Mesenchymal stem cell (in vitro differentiated cells and primary cell): ENCODE measurements at regions not wholly inside any gene's neighbourhood (a gene's known extent, or its start where the extent isn't known, plus 50 kb on each side); places are given as distances from the start of the nearest gene placed in this dataset.
A peak's percentile ranks its signal among the peaks of the same experiment; 100 is the strongest.

Experiments used
- DNase-seq: peaks from one replicate; pipeline ENCODE4 v3.0.0-alpha.2; 2013
- H2AFZ ChIP-seq: one replicate; pipeline ENCODE4 v1.6.1; 2013; ENCODE audit warnings: low read depth, mild to moderate bottlenecking, control low read depth, inconsistent platforms, low read length, moderate library complexity
- H2AK5ac ChIP-seq: 2 replicates; pipeline ENCODE4 v1.6.1; 2013; ENCODE audit warnings: low read length, moderate library complexity, mild to moderate bottlenecking, inconsistent platforms; ENCODE audit not compliant: severe bottlenecking
- H2BK120ac ChIP-seq: one replicate; pipeline ENCODE4 v1.6.1; 2013; ENCODE audit warnings: low read depth, mild to moderate bottlenecking, inconsistent platforms, low read length, moderate library complexity
- H2BK12ac ChIP-seq, 2 experiments: one replicate each; pipeline ENCODE4 v1.6.1; 2013; ENCODE audit warnings: inconsistent platforms in 2 of 2, low read length in 2 of 2, mild to moderate bottlenecking in 2 of 2, moderate library complexity in 2 of 2, control low read depth in 1 of 2
- H2BK15ac ChIP-seq: one replicate; pipeline ENCODE4 v1.6.1; 2013; ENCODE audit warnings: mild to moderate bottlenecking, low read depth, inconsistent platforms; ENCODE audit not compliant: poor library complexity, severe bottlenecking
- H2BK5ac ChIP-seq: 2 replicates; pipeline ENCODE4 v1.6.1; 2013; ENCODE audit warnings: low read depth, mild to moderate bottlenecking, low read length, control low read depth, inconsistent platforms; ENCODE audit not compliant: poor library complexity, severe bottlenecking
- H3K14ac ChIP-seq, 2 experiments: one replicate each; pipeline ENCODE4 v1.6.1; 2013; ENCODE audit warnings: inconsistent platforms in 2 of 2, low read length in 2 of 2, control low read depth in 1 of 2, mild to moderate bottlenecking in 1 of 2, moderate library complexity in 1 of 2
- H3K18ac ChIP-seq, 2 experiments: one replicate each; pipeline ENCODE4 v1.6.1; 2013; ENCODE audit warnings: inconsistent platforms in 2 of 2, low read length in 2 of 2, control low read depth in 1 of 2, low read depth in 1 of 2, mild to moderate bottlenecking in 1 of 2
- H3K23ac ChIP-seq, 2 experiments: one replicate each; pipeline ENCODE4 v1.6.1; 2013; ENCODE audit warnings: inconsistent platforms in 2 of 2, low read length in 2 of 2, mild to moderate bottlenecking in 2 of 2, moderate library complexity in 2 of 2, control low read depth in 1 of 2
- H3K27ac ChIP-seq: 2 replicates; pipeline ENCODE4 v1.5.1; 2013; ENCODE audit warnings: mild to moderate bottlenecking, moderate library complexity, low read length, control low read depth, inconsistent platforms; ENCODE audit not compliant: poor library complexity, severe bottlenecking
- H3K27me3 ChIP-seq, 2 experiments: 2 replicates each; pipeline versions ENCODE4 v1.6.1 to v1.7.0; 2013; ENCODE audit warnings: low read length in 2 of 2, mild to moderate bottlenecking in 2 of 2, moderate library complexity in 2 of 2, control low read depth in 1 of 2, inconsistent platforms in 1 of 2; ENCODE audit not compliant: control insufficient read depth in 1 of 2, insufficient read depth in 1 of 2
- H3K36me3 ChIP-seq, 2 experiments: 2 replicates each; pipeline versions ENCODE4 v1.6.1 to v1.7.0; 2013; ENCODE audit warnings: low read length in 2 of 2, control low read depth in 1 of 2, inconsistent platforms in 1 of 2, low read depth in 1 of 2, mild to moderate bottlenecking in 1 of 2; ENCODE audit not compliant: insufficient read depth in 2 of 2, control insufficient read depth in 1 of 2
- H3K4ac ChIP-seq, 2 experiments: one replicate each; pipeline ENCODE4 v1.6.1; 2013; ENCODE audit warnings: inconsistent platforms in 2 of 2, low read length in 2 of 2, mild to moderate bottlenecking in 2 of 2, moderate library complexity in 2 of 2, control low read depth in 1 of 2, low read depth in 1 of 2
- H3K4me1 ChIP-seq: 2 replicates; pipeline ENCODE4 v1.6.1; 2013; ENCODE audit warnings: low read depth, low read length, control low read depth; ENCODE audit not compliant: control insufficient read depth, insufficient read depth
- H3K4me2 ChIP-seq: 2 replicates; pipeline ENCODE4 v1.6.1; 2013; ENCODE audit warnings: low read length, mild to moderate bottlenecking, inconsistent platforms; ENCODE audit not compliant: poor library complexity, severe bottlenecking
- H3K4me3 ChIP-seq, 2 experiments: 2 replicates each; pipeline versions ENCODE4 v1.5.1 to v1.7.0; 2013; ENCODE audit warnings: low read length in 2 of 2, mild to moderate bottlenecking in 2 of 2, control low read depth in 1 of 2, low read depth in 1 of 2; ENCODE audit not compliant: insufficient read depth in 1 of 2
- H3K79me1 ChIP-seq: replicated peaks from 2 replicates; pipeline ENCODE4 v1.6.1; 2013; ENCODE audit warnings: mild to moderate bottlenecking, control low read depth, low read length, inconsistent platforms; ENCODE audit not compliant: poor library complexity, severe bottlenecking
- H3K9ac ChIP-seq: 2 replicates; pipeline ENCODE4 v1.7.0; 2013; ENCODE audit warnings: mild to moderate bottlenecking, low read length, moderate library complexity
- H3K9me3 ChIP-seq: 2 replicates; pipeline ENCODE4 v1.7.0; 2013; ENCODE audit warnings: mild to moderate bottlenecking, low read length; ENCODE audit not compliant: control insufficient read depth
- H4K8ac ChIP-seq: one replicate; pipeline ENCODE4 v1.6.1; 2013; ENCODE audit warnings: inconsistent platforms, mild to moderate bottlenecking, low read length, moderate library complexity
- H4K91ac ChIP-seq: one replicate; pipeline ENCODE4 v1.6.1; 2013; ENCODE audit warnings: mild to moderate bottlenecking, low read length, inconsistent platforms
- WGBS: methylation state at CpG from one replicate; pipeline ENCODE4 v1.1.7; 2013; ENCODE audit warnings: mixed read lengths; 5-methylcytosine and 5-hydroxymethylcytosine counted together

DNA sequence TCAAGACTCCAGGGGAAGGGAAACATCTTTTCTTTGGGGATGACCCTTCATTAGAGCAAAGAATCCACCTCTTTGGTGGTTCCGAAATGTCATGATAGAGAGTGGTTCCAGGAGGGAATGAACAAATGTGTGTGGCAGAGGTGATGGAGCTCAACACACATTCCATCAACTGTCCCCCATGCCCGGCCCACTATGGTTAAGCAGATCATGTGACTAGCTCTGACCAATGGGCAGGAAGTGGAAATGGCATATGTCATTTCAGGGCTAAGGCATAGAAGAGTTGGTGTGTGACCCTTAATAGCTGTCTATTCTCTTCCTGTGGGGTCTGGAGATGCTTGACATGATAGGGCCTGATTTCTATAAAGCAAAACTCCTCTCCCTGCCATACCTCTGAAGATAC lies 194.6 kb downstream of the GAS1 start:
- Histone ChIP-seq H3K18ac (no peak overlapping the region), H3K4me1 (peaks cover 7% of the 10 kb centered on the region), H2BK15ac (no peak overlapping the region), H3K79me1 (no peaks in the 10 kb centered on the region), H3K9ac (no peak overlapping the region), H3K23ac (no peak overlapping the region), H2AK5ac (no peak overlapping the region), H2AFZ (no peak overlapping the region), H2BK5ac (no peak overlapping the region), H3K36me3 (no peaks in the 10 kb centered on the region), H3K4me2 (no peak overlapping the region), H4K8ac (no peak overlapping the region), H3K27ac (no peak overlapping the region), H4K91ac (no peak overlapping the region), H3K9me3 (no peaks in the 10 kb centered on the region), H3K4ac (no peak overlapping the region), H3K14ac (no peak overlapping the region), H2BK120ac (no peak overlapping the region), H2BK12ac (no peak overlapping the region), H3K27me3 (no peaks in the 10 kb centered on the region), H3K4me3 (no peak overlapping the region)
- DNase-seq = no peak
- 100% methylated on average over 1 of the region's 2 CpGs for WGBS

DNA sequence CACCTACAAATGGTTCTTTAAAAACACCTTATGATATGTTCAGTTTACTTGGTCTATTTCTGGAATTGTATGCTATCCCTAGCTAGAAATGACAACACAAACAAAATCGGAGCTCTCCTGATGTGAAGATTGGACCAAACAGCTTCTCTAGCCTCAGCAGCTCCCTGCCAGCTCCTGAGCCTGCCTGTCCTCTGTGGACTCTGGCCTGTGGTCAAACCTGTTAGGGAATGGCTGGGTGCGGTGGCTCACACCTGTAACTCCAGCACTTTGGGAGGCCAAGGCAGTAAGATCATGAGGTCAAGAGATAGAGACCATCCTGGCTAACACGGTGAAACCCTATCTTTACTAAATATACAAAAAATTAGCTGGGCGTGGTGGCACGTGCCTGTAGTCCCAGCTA lies 195.3 kb downstream of the GAS1 start:
- Histone ChIP-seq H2AK5ac (no peak overlapping the region), H3K36me3 (no peaks in the 10 kb centered on the region), H3K27ac (no peak overlapping the region), H2BK12ac (no peak overlapping the region), H3K4me1 (peaks cover 7% of the 10 kb centered on the region), H3K4ac (no peak overlapping the region), H3K4me2 (no peak overlapping the region), H2BK15ac (no peak overlapping the region), H3K23ac (no peak overlapping the region), H4K91ac (no peak overlapping the region), H2BK5ac (no peak overlapping the region), H3K27me3 (no peaks in the 10 kb centered on the region), H3K9me3 (no peaks in the 10 kb centered on the region), H3K4me3 (no peak overlapping the region), H2BK120ac (no peak overlapping the region), H3K14ac (no peak overlapping the region), H3K79me1 (no peaks in the 10 kb centered on the region), H2AFZ (no peak overlapping the region), H4K8ac (no peak overlapping the region), H3K9ac (no peak overlapping the region), H3K18ac (no peak overlapping the region)
- 93% methylated on average over 5 of the region's 5 CpGs for WGBS
- DNase-seq = no peak

- H3K4me1 ChIP-seq = peaks cover 7% of the 10 kb centered on the region
- H3K4ac ChIP-seq = no peak overlapping the region
- no peak overlapping the region for H3K27ac ChIP-seq
- H2AK5ac ChIP-seq = no peak overlapping the region
- H3K79me1 ChIP-seq = no peaks in the 10 kb centered on the region
- no peak overlapping the region for H2BK120ac ChIP-seq
- no peak overlapping the region for H3K4me2 ChIP-seq
- H2BK15ac ChIP-seq = no peak overlapping the region
- H3K4me3 ChIP-seq = no peak overlapping the region
- no peak overlapping the region for H3K14ac ChIP-seq
- no peak overlapping the region for H3K18ac ChIP-seq
- no peak overlapping the region for H3K9ac ChIP-seq
- H4K91ac ChIP-seq = no peak overlapping the region
- H3K36me3 ChIP-seq = no peaks in the 10 kb centered on the region
- no peak for DNase-seq
- H2BK5ac ChIP-seq = no peak overlapping the region
- no peak overlapping the region for H3K23ac ChIP-seq
- H2AFZ ChIP-seq = no peak overlapping the region
- H4K8ac ChIP-seq = no peak overlapping the region
- H3K27me3 ChIP-seq = no peaks in the 10 kb centered on the region
- WGBS = 78% methylated on average over 4 of the region's 4 CpGs
- H2BK12ac ChIP-seq = no peak overlapping the region
- no peaks in the 10 kb centered on the region for H3K9me3 ChIP-seq
Measured at GRCh38 chr9:86751207-86751606, 196.1 kb downstream of the GAS1 start.

DNA sequence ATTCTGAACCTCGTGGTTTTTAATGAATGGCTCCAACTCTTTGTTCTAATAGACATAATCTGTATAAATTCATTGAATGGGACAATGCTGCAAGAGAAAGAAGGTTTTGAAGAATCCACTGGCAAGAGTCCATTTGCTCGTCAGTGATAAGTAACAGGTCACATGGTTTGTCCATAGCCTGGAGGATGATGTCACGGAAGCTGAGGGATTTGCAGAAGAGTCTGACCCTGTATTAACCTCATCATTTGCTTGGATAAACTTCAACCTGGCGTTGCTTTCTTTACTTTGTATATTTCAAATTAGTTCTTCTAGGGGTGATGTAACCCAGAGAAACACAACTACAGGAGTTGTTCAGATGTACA lies 197.4 kb downstream of the GAS1 start:
- Histone ChIP-seq H3K27ac (no peak overlapping the region), H3K18ac (no peak overlapping the region), H4K8ac (no peak overlapping the region), H3K4me3 (no peak overlapping the region), H2BK120ac (no peak overlapping the region), H3K4ac (no peak overlapping the region), H3K4me2 (no peak overlapping the region), H2AFZ (no peak overlapping the region), H3K23ac (no peak overlapping the region), H4K91ac (no peak overlapping the region), H3K79me1 (no peaks in the 10 kb centered on the region), H2AK5ac (no peak overlapping the region), H2BK12ac (no peak overlapping the region), H2BK15ac (no peak overlapping the region), H3K27me3 (no peaks in the 10 kb centered on the region), H2BK5ac (no peak overlapping the region), H3K9me3 (no peaks in the 10 kb centered on the region), H3K14ac (no peak overlapping the region), H3K4me1 (peaks cover 7% of the 10 kb centered on the region), H3K9ac (peak overlapping the region; percentile 27), H3K36me3 (no peaks in the 10 kb centered on the region)
- 53% methylated on average over 2 of the region's 4 CpGs for WGBS
- DNase-seq = peak; percentile 50
